GM19238 (cell line): ENCODE measurements at regions not wholly inside any gene's neighbourhood (a gene's known extent, or its start where the extent isn't known, plus 50 kb on each side); places are given as distances from the start of the nearest gene placed in this dataset.

ENCODE experiments used
- DNase-seq: peaks from one replicate; pipeline ENCODE4 v3.0.0; 2011; ENCODE audit warnings: low spot score; ENCODE audit not compliant: insufficient read length

DNA sequence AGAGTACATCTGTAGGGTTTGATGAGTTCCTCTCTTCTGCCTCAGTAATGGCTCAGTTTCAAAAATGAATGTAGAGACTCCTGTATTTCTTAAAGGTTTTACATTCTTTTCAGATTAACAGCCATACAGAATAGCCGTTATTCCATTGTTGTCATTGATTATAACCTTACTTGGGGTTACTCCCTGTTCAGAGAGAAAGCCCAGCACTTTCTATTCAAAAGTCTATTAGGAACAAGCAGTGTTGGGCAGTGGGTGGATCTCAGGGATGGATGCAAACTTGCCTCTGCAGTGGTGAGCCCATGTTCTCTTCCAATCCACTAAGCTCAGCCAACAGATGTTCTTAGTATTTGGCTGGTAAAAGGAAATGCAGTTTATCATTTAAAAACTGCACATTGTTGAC is 342.6 kb upstream of the E2F7 start:
- no peak for DNase-seq

DNA sequence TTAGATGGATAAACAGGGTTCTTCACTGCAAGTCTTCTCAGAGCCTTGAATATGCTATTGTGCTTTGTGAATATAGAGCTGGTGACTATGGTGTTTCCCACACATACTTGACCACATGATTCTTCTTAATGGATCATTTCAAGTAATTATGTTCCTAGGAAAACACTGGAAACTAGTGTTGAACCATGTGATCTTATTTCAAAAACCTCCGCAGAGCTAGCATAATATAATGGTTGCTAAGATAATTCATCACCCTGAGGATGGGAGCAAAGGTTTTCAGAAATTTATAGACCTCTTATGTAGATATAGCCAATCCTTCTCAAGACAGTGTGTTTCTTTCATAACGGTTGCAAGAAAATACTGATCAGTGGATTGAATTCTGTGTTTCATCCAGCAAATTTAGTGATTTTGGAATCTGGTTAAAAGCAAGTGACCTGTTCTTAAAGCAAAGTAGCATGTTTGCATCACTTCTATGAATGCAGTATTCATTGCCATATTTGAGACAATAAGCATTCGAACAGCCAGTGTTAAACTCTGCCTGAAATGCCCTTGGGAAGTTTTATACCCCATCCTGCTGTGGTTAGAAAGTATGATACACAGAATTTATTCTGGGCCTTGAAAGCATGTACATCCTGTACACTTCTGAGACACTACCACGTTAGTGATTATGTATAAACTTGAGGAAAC is 341.0 kb upstream of the E2F7 start:
- DNase-seq: no peak

DNA sequence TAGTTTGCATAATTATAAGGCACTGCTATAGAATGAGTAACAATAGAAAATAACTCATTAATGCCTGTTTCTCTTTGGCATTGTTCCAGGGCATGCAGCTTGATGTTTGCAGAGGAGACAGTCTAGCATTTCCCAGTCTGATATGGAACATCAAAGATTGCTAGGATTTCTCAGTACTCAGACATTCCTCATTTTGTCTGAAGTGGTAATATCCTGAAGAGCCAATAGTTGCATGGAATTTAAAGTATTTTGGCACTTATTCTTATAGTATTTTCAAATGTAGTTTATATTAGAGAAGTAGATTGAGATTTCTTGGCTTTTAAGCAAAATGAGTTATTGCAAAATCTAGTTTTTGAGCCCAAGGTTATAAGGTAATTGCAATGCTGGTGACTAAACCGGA is 337.3 kb upstream of the E2F7 start:
- DNase-seq: no peak

DNA sequence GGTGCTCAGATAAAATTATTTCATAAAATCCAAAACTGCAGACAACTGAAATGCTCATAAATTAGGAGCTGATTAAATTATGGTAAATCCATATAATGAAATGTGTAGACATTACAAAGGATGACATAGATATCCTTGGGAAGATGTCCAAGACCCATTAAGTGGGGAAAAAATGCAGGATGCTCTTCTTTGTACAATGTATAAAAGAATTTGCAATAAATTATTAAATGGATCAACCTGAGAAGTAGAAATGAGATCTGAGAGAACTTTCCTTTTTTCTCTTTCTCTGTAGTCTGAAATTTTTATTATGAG is 336.4 kb upstream of the E2F7 start:
- no peak for DNase-seq

DNA sequence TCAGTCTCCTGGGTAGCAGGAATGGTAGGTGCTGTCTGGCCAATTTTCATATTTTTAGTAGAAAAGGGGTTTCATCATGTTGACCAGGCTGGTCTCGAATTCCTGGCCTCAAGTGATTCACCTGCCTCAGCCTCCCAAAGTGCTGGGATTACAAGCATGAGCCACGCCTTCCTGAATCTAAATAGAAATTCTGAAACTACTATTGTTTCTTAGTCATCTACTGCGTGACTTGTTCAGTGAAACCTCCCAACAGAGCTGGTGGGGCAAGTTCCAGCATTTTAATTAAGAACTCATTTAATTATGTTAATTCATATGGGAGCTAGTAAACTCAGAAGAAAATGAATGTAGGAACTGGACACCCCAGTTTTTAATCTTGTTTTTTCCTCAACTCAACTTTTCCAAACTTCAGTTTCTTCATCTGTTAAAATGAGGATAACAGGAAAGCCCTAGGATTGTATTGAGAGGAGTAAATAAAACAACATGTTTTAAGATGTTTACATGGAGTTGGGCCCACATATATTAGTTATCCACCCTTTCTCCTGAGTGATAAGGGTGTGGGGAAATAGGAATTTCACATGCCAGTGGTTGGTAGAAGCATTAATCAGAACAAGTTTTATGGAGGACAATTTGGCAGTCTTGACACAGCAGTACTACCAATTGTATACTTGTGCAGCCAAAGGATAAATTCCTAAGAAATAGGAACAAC is 335.8 kb upstream of the E2F7 start:
- no peak for DNase-seq

DNA sequence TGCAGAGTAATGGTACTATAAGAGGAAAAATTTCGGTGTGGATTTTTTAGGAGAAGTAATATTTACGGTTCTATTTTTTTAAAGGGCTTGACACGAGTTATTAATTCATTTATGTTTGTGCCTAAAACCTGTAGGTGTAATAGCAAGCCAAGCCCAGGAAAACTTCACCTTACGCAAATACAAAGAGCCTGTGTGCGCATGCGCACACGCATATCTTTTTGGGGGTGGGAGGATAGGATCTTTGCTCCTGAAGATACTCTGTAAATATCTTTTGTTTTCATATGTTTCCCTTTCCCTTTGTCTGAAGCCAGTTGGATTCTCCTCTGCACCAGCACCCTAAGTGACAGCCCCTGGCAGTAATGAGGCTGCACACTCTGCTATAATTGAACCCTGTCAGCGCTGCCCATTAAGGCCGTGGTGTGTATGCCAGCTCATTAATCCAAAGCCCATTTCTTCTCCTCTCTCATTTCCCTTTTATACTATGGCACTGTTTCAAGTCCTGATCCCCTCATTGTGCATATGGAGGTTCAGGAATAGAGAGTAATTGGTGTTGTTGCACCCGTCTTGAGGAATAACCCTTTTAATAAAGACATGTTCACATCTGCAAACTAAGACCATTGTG is 327.2 kb upstream of the E2F7 start:
- DNase-seq: no peak

DNA sequence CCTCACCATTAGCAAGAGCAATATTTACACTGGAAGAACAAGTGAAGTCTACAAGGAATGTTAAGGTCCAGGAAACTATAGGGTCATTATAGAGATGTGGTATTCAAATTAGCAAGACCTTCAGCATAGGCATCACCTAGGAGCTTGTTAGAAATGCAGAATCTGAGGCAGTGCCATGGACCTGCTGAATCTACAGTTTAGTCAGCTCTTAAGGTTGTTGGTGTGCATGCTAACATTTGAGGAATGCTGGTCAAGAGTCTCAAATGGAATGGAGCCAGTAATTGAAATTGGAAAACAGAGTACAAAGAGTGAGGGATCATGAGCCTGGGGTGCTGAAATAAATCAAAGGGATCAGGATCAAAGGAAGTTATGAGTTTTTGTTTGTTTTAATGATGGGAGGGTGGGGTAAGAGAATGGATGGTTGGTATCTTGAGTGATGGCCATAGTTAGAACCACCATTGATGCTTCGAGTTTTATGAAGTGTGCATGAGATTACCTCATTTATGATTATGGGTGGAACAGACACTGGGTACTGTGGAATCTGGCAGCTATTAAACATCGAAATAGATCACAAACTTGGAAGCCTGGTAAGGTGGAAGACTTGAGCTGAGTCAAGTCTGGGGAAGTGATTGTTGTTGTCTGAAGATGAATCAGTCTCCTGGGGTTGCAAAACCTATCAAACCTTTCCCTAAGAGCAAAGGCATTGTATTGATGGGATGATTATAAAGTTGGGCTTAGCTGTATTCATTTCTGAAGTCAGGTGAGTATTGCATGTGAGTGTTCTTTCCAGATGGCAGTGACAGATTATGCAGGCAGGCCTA is 323.3 kb upstream of the E2F7 start:
- no peak for DNase-seq

DNA sequence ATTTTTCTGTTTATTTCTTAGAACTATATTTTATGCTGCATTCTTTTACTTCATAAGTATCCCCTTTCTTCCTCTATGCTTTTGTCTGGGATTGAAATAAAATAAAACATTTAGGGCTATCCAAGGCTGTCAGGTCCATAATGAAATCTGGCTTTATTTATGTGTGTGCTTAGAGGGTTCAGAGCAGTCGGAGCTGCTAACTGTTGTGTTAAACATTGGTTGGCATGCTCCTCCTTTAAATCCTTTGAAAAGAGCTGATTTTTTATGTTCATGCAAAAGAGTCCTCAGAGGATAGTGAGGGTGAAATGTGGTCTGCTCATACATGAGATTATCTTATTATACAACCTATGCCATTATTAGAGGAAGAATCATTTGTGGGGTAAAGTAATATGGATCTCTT is 322.3 kb upstream of the E2F7 start:
- DNase-seq: no peak

DNA sequence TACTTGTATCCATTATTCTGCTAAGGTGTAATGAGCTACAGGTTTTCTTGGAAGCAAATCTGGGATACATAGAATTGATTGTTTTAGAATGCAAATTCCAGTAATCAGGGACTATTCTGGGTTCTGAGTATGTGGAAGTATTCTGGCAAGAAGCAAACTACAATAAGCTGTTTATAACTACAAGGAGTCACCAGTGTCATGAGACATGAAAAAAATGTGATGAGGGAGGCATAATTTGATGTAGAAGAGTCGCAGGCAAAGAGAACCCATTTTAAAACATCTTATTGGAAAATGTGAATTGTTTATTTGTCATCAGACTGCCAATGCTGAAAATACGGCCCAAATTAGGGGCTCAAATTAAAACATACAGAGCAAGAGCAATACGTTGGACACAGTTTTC is 321.8 kb upstream of the E2F7 start:
- DNase-seq: no peak

DNA sequence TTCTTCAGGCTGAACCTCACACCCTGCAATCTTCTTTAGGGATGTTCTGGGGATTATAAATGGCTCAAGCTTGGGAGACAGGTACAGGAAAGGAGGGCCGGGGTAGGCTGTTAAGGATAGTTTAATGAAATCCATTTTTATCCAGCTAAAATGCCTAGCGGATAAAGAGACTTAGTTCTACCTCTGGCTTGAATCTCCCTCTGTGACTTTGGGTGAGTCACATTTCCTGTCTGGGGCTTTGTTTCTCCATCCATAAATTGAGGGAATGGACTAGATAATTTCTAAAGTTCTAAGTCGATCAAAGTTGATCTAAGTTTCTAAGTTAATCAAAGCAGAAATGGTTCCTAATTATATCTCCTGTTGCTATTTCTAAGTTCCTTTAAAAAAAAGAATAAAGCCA is 319.6 kb upstream of the E2F7 start:
- DNase-seq: no peak

DNA sequence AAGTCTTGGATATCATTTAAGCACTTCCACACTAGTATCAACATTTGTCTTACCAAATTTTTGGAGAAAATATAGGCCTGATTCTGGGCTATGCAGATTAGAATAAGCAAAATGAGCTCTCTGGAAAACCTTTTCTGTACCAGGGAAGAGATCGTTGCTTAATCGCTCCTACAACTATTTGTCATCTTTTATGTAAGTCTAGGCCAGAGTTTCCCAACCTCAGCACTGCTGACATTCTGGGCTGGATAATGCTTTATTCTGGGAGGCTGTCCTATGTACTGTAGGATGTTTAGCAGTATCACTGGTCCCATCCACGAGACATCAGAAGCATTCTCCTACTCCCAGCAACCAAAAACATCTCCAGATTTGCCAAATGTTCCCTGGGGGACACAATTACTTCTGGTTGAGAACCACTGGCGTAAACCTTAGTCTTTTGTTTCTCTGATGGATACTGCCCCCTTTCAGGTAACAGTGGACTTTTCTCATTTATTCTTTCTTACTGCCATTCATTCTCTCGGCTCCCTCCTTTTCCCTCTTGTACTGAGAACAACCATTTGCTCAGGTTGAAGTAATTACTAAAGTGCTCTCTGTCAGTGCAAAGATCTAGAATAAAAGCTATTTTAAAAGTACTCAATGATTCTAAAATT is 316.9 kb upstream of the E2F7 start:
- DNase-seq: no peak

DNA sequence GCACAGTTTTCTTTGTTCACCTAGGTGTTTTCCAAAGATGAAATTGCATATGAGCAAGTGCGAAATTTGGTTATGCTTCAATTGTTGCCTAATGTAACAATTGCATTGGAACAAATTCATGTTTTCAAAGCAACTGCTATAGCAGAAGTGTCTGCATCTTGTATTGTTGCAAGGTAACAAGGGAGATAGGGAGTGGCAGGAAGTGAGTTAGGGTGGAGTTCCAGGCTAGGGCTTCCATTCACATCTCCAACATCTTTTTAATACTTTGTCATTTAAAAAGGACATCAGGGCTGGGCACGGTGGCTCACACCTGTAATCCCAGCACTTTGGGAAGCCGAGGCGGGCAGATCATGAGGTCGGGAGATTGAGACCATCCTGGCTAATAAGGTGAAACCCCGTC is 312.3 kb upstream of the E2F7 start:
- no peak for DNase-seq

DNA sequence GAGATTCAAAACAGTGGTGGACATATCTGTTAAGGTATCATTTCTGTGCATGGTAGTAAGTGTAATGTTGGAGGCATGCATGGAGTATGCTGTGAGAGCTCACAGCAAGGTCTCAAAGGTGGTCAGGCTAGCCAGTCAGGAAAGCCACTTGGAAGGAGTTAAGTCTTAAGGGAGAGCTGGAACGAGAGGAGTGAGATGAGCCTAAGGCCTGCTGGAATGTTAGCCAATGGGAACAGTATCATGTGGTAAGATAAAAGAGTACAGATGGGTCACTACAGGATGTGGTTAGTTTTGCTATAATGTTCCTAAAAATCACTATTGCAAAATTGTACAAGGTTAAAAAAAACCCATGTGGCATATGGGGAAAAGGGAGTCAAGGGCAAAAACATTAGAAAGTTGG is 311.7 kb upstream of the E2F7 start:
- no peak for DNase-seq

DNA sequence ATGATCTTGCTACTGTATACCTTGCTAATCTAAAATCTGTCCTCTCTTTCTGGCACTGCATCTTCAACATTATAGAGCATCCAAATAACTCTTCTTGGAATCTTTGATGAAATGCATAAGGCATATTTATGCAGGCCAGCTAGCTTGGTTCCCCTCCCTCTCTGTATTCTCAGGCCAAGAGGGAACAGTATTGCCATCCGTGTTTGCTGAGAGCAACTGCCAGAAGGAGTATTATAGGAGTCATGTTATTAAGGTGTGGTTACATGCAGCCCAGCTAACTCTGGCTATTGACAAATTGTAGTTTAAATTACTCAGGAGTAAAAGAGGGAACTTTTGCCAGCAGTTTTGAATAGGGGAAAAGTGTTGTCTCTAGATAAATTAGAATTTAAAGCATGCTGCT is 309.3 kb upstream of the E2F7 start:
- DNase-seq: no peak

DNA sequence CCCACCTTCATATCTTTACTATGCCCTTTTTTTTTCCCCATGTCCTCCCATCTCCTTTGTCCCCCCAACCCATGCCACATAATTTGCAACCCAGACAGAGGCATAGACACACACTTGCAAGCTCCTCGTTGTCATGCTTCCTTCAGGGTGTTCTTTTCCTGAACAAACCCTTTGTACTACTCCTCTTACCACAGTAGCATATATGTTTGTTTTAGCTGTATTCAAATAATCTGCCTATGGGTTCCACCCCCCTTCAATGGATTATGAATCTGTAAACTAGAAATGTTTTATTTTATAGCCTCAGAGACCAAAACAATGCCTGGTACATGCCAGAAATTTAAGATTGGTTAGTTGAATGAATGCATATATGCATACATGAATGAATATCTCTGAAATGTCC is 307.1 kb upstream of the E2F7 start:
- DNase-seq: no peak

DNA sequence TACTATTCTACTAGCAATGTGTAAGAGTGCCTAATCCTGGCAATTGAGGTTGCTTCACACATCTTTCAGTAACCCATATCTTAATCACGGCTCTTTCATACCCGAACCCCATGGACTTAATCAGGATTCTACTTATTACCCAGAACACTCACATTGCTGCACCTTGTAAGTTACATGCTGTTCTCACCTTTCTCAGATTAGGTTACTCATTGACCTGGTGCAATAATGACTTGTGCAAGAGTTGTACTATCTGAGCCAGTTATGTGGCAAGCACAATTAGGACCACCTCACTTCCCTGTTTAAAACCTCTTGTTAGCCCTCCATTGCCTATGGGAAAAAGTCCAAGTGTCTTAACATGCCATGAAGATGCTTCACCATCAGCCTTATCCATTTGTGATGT is 306.7 kb upstream of the E2F7 start:
- no peak for DNase-seq

DNA sequence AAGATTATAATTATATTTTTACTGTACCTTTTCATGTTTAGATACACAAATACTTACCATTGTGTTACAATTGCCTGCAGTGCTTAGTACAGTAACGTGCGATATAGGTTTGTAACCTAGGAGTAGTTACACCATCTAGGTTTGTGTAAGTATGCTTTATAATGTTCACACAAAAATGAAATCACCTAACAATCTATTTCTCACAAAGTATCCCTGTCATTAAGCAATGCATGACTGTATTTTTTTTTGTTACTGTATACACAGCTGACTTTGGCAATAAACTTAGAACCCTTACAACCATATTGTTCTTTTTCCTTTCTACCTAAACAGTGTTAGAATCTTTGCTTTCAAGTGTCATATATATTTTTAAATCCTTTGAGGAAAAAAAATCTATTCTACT is 303.0 kb upstream of the E2F7 start:
- no peak for DNase-seq

DNA sequence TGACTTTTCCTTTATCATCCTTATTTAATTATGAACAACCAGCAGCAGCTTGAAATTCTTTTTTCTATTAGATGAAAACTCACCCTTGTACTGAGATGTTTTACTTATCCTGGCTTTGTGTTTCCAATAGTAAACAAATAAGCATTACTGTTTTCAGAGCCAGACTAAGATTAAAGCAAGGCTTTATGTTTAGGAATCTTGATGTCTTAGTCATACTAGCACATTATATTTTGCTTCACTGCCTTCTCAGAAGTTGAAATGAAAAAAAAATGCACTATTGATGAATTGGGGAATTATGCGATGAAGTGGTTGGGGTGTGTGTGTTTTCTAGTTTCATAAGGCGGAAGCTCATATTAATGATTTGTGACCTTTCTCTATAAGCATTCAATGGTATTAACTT is 301.2 kb upstream of the E2F7 start:
- DNase-seq: no peak

DNA sequence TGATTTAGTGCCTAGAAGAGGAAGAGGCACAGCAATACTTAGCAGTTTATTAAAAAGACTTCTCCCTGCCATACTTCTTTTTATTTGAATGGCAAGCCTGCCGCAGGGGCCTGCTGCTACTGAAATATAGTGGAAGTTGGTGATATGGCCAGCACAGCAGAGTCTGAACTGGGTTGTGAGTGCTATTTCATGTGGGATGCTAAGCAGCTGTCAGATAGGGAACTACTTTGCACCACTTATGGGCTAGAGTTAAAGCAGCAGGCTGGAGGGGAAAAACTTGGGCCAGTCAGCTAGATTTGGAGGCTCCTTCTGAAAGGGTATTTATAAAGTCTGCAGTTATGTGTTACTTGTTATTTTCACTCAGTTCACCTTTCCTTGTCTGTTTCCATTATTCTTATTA is 299.0 kb upstream of the E2F7 start:
- DNase-seq: no peak

DNA sequence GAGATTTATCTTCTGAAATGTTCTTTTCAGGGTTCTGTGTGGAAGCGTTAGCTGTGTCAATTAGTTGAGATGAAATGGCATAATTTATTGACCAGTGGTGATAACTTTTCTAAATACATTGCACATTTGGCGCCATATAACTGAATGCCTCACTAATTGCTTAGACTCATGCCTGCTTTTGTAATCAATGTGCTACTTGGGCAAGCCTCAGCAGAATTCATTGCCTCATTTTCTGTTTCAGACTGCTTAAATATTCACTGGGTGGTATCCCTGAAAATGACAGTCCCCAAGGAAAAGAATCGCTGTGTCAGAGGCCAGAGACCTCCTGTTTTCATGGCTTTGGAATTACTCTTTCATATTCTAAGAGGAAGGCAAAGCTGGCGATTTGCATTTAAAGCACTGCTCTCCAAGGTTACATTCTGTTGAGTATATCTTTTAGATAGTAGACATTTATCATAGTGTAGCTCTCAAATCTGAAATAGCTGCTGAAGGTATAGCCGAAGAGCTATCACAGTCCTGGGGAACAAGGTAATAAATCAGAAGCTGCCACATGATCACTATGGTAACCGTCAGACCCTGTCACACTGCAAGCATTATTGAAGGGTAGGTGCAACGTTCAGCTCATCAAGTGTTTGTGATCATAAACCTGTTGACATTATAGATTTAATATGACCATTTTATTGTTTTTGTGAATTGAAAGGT is 297.3 kb upstream of the E2F7 start:
- no peak for DNase-seq

DNA sequence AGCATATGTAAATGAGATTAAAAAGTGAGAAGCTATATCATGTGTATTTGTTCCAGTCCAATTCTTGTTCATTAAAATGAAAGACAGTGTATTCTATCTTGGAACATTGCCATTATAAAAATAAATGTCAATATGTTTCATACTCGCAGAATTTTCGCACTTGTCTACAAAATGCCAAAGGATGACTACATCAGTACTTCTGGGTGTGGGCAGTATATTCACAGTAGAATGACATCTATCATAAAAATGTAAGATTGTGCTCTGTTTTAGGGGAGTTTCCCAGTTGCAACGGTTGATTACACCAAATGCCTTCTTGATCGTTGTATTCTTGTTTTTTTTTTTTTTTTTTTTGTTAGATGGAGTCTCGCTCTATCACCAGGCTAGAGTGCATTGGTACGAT is 292.3 kb upstream of the E2F7 start:
- DNase-seq: no peak
